ENCODE measurements at regions not wholly inside any gene's neighbourhood (a gene's known extent, or its start where the extent isn't known, plus 50 kb on each side); places are given as distances from the start of the nearest gene placed in this dataset.

DNA sequence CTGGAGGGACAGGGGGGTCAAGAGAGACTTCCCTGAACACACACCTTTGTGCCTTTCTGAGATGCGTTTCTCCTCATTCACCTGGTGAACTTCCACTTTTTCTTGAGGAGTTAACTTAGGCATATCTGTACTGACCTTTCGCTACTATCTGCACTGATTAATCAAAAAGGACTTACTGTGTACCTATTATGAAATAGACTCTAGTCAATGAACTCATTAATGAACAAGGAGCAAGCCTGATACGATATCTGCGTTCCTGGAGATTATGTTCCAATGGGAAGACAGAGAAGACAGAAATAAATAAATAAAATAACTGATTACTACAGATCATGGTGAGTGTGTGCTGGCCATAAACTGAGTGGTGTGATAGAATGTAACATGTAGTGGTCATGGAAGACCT is 157.2 kb upstream of the TBL1XR1 start:
- TF ChIP-seq EZH2phosphoT487 (IDR thresholded peaks at IDR 0.05; ENCODE audit: low read length) (no peak), EZH2 (optimal IDR thresholded peaks at IDR 0.05; ENCODE audit: low read depth, low read length) (no peak)
- TF ChIP-seq, protein P1, sequence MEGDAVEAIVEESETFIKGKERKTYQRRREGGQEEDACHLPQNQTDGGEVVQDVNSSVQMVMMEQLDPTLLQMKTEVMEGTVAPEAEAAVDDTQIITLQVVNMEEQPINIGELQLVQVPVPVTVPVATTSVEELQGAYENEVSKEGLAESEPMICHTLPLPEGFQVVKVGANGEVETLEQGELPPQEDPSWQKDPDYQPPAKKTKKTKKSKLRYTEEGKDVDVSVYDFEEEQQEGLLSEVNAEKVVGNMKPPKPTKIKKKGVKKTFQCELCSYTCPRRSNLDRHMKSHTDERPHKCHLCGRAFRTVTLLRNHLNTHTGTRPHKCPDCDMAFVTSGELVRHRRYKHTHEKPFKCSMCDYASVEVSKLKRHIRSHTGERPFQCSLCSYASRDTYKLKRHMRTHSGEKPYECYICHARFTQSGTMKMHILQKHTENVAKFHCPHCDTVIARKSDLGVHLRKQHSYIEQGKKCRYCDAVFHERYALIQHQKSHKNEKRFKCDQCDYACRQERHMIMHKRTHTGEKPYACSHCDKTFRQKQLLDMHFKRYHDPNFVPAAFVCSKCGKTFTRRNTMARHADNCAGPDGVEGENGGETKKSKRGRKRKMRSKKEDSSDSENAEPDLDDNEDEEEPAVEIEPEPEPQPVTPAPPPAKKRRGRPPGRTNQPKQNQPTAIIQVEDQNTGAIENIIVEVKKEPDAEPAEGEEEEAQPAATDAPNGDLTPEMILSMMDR (IDR thresholded peaks at IDR 0.05; ENCODE audit: low read length) = no peak

Data from MM.1S (cell line).